Neuronal stem cell (in vitro differentiated cells): ENCODE measurements at regions not wholly inside any gene's neighbourhood (a gene's known extent, or its start where the extent isn't known, plus 50 kb on each side); places are given as distances from the start of the nearest gene placed in this dataset.

Source experiments
- DNase-seq: peaks from one replicate; pipeline ENCODE4 v3.0.0-alpha.2; 2013; ENCODE audit warnings: low spot score
- H2AFZ ChIP-seq: one replicate; pipeline ENCODE4 v1.6.1; 2013; ENCODE audit warnings: mild to moderate bottlenecking, low read length, inconsistent platforms
- H2AK5ac ChIP-seq: 2 replicates; pipeline ENCODE4 v1.6.1; 2013; ENCODE audit warnings: low read depth, mild to moderate bottlenecking, inconsistent platforms, low read length, moderate library complexity, mixed read lengths
- H2BK120ac ChIP-seq: 2 replicates; pipeline ENCODE4 v1.6.1; 2013; ENCODE audit warnings: low read depth, mild to moderate bottlenecking, inconsistent platforms, low read length, moderate library complexity, mixed read lengths
- H2BK12ac ChIP-seq: one replicate; pipeline ENCODE4 v1.6.1; 2013; ENCODE audit warnings: low read length, inconsistent platforms
- H2BK15ac ChIP-seq: 2 replicates; pipeline ENCODE4 v1.6.1; 2013; ENCODE audit warnings: mild to moderate bottlenecking, low read length, inconsistent platforms, mixed read lengths
- H2BK5ac ChIP-seq: one replicate; pipeline ENCODE4 v1.6.1; 2013; ENCODE audit warnings: inconsistent platforms, mild to moderate bottlenecking, low read length, moderate library complexity
- H3K14ac ChIP-seq: one replicate; pipeline ENCODE4 v1.6.1; 2013; ENCODE audit warnings: low read length, inconsistent platforms
- H3K18ac ChIP-seq: 2 replicates; pipeline ENCODE4 v1.6.1; 2013; ENCODE audit warnings: low read length, inconsistent platforms
- H3K23ac ChIP-seq: 2 replicates; pipeline ENCODE4 v1.6.1; 2013; ENCODE audit warnings: low read depth, mild to moderate bottlenecking, mixed read lengths, low read length, inconsistent platforms; ENCODE audit not compliant: poor library complexity
- H3K27ac ChIP-seq: replicated peaks from 3 replicates; pipeline ENCODE4 v1.5.1; 2013; ENCODE audit warnings: low read length, inconsistent platforms
- H3K27me3 ChIP-seq, 3 experiments: 2 replicates each; pipeline ENCODE4 v1.6.1; 2013; ENCODE audit warnings: low read length in 3 of 3, mild to moderate bottlenecking in 2 of 3, inconsistent platforms in 1 of 3, low read depth in 1 of 3, mixed read lengths in 1 of 3, moderate library complexity in 1 of 3; ENCODE audit not compliant: control insufficient read depth in 3 of 3, insufficient read depth in 3 of 3
- H3K36me3 ChIP-seq, 2 donors: replicated peaks in 1 of 2; 2 replicates each; pipeline ENCODE4 v1.6.1; 2013; ENCODE audit warnings: low read length in 2 of 2; ENCODE audit not compliant: control insufficient read depth in 2 of 2, insufficient read depth in 2 of 2
- H3K4ac ChIP-seq: 2 replicates; pipeline ENCODE4 v1.6.1; 2013; ENCODE audit warnings: inconsistent platforms, mild to moderate bottlenecking, low read length, moderate library complexity
- H3K4me1 ChIP-seq, 2 donors: 1 replicate in 1 of 2; 2 replicates in 1 of 2; pipeline ENCODE4 v1.6.1; 2013; ENCODE audit warnings: low read length in 2 of 2, low read depth in 1 of 2; ENCODE audit not compliant: control insufficient read depth in 2 of 2, insufficient read depth in 1 of 2
- H3K4me2 ChIP-seq: one replicate; pipeline ENCODE4 v1.6.1; 2013; ENCODE audit warnings: mild to moderate bottlenecking, low read length, inconsistent platforms; ENCODE audit not compliant: insufficient read depth, poor library complexity, severe bottlenecking
- H3K4me3 ChIP-seq, 2 donors: 2 replicates each; pipeline ENCODE4 v1.5.1; 2013; ENCODE audit warnings: low read length in 2 of 2, mild to moderate bottlenecking in 2 of 2, inconsistent platforms in 1 of 2, moderate library complexity in 1 of 2
- H3K79me1 ChIP-seq: one replicate; pipeline ENCODE4 v1.6.1; 2013; ENCODE audit warnings: low read depth, mild to moderate bottlenecking, inconsistent platforms, low read length, moderate library complexity
- H3K9ac ChIP-seq: one replicate; pipeline ENCODE4 v1.6.1; 2013; ENCODE audit warnings: mild to moderate bottlenecking, low read depth, low read length, inconsistent platforms; ENCODE audit not compliant: poor library complexity
- H3K9me3 ChIP-seq, 2 donors: replicated peaks in 1 of 2; 2 replicates each; pipeline versions ENCODE3 to v1.6.1; 2013; ENCODE audit warnings: low read length in 2 of 2, mild to moderate bottlenecking in 2 of 2, inconsistent platforms in 1 of 2, low read depth in 1 of 2, mixed read lengths in 1 of 2, moderate library complexity in 1 of 2; ENCODE audit not compliant: control insufficient read depth in 2 of 2, insufficient read depth in 1 of 2
- H4K8ac ChIP-seq: one replicate; pipeline ENCODE4 v1.6.1; 2013; ENCODE audit warnings: low read depth, mild to moderate bottlenecking, inconsistent platforms, low read length, moderate library complexity
- H4K91ac ChIP-seq: one replicate; pipeline ENCODE4 v1.6.1; 2013; ENCODE audit warnings: low read length, low read depth, mild to moderate bottlenecking, inconsistent platforms; ENCODE audit not compliant: poor library complexity
- WGBS, 2 donors: extraction: QIAGEN DNeasy Blood & Tissue Kit; methylation state at CpG; one replicate each; pipeline ENCODE4 v1.1.7; 2013; ENCODE audit warnings: missing lambda C conversion rate in 2 of 2, mixed read lengths in 1 of 2; ENCODE audit not compliant: insufficient read length in 2 of 2, insufficient replicate concordance in 1 of 2; ENCODE audit errors: extremely low coverage in 2 of 2; 5-methylcytosine and 5-hydroxymethylcytosine counted together

DNA sequence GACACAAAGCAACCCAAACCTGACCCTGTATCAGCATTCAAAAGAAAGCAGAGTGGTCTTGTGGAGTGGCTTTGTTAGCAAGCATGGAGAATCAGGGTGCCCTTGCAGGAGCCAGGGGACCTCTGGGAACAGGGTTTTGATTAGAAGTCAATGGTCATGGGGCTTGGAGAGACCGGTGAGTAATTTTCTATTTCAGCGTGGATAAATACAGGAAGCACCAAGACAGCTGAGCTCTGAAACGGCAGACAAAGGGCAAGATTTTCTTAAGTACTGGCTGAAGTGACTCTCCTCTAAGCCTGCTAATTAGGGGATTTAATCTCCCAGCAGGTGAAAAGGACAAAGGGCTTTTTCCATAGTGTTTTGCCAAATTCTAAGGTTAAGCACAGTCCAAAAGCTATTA, 78.0 kb upstream of the GAREM1 start:
- Histone ChIP-seq H2BK120ac (no peak overlapping the region), H3K27me3 (no peaks in the 10 kb centered on the region), H2BK12ac (no peak overlapping the region), H3K9ac (no peak overlapping the region), H2AFZ (peak overlapping the region; percentile 17), H3K9me3 (no peaks in the 10 kb centered on the region), H3K18ac (no peak overlapping the region), H3K4me3 (no peak overlapping the region), H3K4ac (no peak overlapping the region), H3K36me3 (no peaks in the 10 kb centered on the region), H2AK5ac (no peak overlapping the region), H3K14ac (no peak overlapping the region), H3K27ac (peak overlapping the region; percentile 70), H2BK15ac (no peak overlapping the region), H3K4me1 (peaks cover 3 to 14% of the 10 kb centered on the region in 2 donors), H2BK5ac (no peak overlapping the region), H3K23ac (no peak overlapping the region), H3K79me1 (no peaks in the 10 kb centered on the region), H3K4me2 (peak overlapping the region; percentile 23), H4K91ac (no peak overlapping the region), H4K8ac (no peak overlapping the region)
- peak; percentile 86 for DNase-seq
- no CpG with 5 or more reads among the region's 3 CpGs for WGBS, 2 donors

DNA sequence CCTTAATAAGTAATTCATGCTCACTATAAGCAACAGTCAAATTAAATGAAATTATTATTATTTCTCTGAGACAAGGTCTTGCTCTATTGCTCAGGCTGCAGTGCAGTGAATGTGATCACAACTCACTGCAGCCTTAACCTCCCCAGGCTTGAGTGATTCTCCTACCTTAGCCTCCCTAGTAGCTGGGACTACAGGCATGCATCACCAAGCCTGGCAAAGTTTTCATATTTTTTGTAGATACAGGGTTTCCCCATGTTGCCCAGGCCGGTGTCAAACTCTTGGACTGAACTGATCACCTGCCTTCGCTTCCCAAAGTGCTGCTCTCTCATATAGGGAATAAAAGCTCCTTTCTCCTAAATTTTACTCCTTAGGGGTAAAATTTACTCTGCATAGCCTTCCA, 74.9 kb upstream of the GAREM1 start:
- Histone ChIP-seq H3K9me3 (no peaks in the 10 kb centered on the region), H3K27ac (no peak overlapping the region), H3K79me1 (no peaks in the 10 kb centered on the region), H2BK12ac (no peak overlapping the region), H3K4me2 (no peak overlapping the region), H2BK15ac (no peak overlapping the region), H3K4ac (no peak overlapping the region), H3K23ac (no peak overlapping the region), H2AFZ (no peak overlapping the region), H4K8ac (no peak overlapping the region), H3K4me1 (peaks cover 3 to 13% of the 10 kb centered on the region in 2 donors), H3K18ac (no peak overlapping the region), H2BK5ac (no peak overlapping the region), H3K36me3 (no peaks in the 10 kb centered on the region), H3K4me3 (no peak overlapping the region), H3K14ac (no peak overlapping the region), H4K91ac (no peak overlapping the region), H3K9ac (no peak overlapping the region), H2AK5ac (no peak overlapping the region), H2BK120ac (no peak overlapping the region), H3K27me3 (no peaks in the 10 kb centered on the region)
- no CpG with 5 or more reads among the region's 2 CpGs for WGBS, 2 donors
- no peak for DNase-seq

DNA sequence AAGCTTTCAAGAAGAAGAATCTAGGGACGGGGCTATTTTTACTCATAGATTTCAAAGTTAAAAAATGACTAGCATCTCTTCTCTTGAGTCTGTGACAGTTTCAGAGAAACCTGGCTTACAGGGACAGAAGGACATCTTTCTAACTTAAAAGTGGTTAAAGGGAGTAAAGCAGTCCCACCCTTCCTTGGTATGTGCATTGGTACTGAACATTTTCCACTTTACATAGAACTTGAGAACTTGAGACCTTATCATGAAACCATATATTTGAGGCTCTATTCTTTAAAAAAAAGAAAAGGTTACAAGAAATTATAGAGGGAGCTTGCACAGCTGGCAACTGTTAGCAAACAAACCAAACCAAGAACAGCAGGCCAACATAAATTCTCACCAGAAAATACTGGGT, 73.4 kb upstream of the GAREM1 start:
- Histone ChIP-seq H3K4me1 (peaks cover 3 to 13% of the 10 kb centered on the region in 2 donors), H3K18ac (no peak overlapping the region), H3K4me3 (no peak overlapping the region), H2BK120ac (no peak overlapping the region), H3K36me3 (no peaks in the 10 kb centered on the region), H3K27ac (no peak overlapping the region), H4K91ac (no peak overlapping the region), H3K14ac (no peak overlapping the region), H3K9me3 (no peaks in the 10 kb centered on the region), H2BK15ac (no peak overlapping the region), H2BK12ac (no peak overlapping the region), H2AK5ac (no peak overlapping the region), H3K4ac (no peak overlapping the region), H3K79me1 (no peaks in the 10 kb centered on the region), H4K8ac (no peak overlapping the region), H3K27me3 (no peaks in the 10 kb centered on the region), H2BK5ac (no peak overlapping the region), H3K4me2 (no peak overlapping the region), H3K23ac (no peak overlapping the region), H3K9ac (no peak overlapping the region), H2AFZ (no peak overlapping the region)
- no CpG with 5 or more reads among the region's 1 CpG for WGBS, 2 donors
- no peak for DNase-seq

DNA sequence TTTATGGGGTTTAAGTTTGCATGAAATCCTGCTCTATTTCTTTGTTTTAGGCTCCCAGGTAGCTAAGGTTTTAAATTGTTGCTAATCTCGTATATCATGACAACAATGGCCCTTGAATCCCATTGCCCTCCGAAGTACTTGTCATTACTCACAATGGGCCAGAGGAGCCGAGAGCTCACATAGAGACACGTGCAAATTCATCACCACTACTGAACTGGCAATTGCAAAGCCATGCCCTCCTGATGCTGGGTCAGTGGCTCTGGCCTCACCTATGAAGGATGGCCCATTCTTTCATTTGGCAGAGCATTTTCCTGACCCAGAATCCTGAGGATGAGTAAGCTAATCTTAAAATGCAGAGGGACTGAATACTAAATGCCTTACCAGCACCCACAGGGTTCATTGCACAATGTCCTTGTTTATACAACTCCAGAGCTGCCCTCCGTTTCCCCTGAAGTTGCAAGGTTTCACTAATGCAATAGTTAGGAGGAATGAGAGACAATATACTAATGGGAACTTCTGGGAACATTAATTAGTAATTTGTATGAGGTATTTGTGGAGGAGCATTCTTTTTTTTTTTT, 71.6 kb upstream of the GAREM1 start:
- no peak overlapping the region for H3K4me3 ChIP-seq
- no peak overlapping the region for H3K9ac ChIP-seq
- DNase-seq = no peak
- no CpG with 5 or more reads among the region's 5 CpGs for WGBS, 2 donors
- no peak overlapping the region for H2BK5ac ChIP-seq
- no peaks in the 10 kb centered on the region for H3K79me1 ChIP-seq
- no peaks in the 10 kb centered on the region for H3K36me3 ChIP-seq
- no peak overlapping the region for H2BK12ac ChIP-seq
- no peak overlapping the region for H3K4ac ChIP-seq
- no peak overlapping the region for H2AK5ac ChIP-seq
- no peak overlapping the region for H2AFZ ChIP-seq
- H3K18ac ChIP-seq = no peak overlapping the region
- H3K9me3 ChIP-seq = no peaks in the 10 kb centered on the region
- no peak overlapping the region for H3K14ac ChIP-seq
- no peak overlapping the region for H4K91ac ChIP-seq
- H3K4me2 ChIP-seq = no peak overlapping the region
- no peaks in the 10 kb centered on the region for H3K27me3 ChIP-seq
- H3K27ac ChIP-seq = no peak overlapping the region
- no peak overlapping the region for H3K23ac ChIP-seq
- no peak overlapping the region for H2BK15ac ChIP-seq
- H2BK120ac ChIP-seq = no peak overlapping the region
- H4K8ac ChIP-seq = no peak overlapping the region
- H3K4me1 ChIP-seq = peaks cover 0 to 9% of the 10 kb centered on the region in 2 donors
